Gastrocnemius medialis (tissue), 4 donors: ENCODE measurements at regions not wholly inside any gene's neighbourhood (a gene's known extent, or its start where the extent isn't known, plus 50 kb on each side); places are given as distances from the start of the nearest gene placed in this dataset.

Experiments
- POLR2A ChIP-seq, 2 donors: fragments of 450-650 bp; IDR thresholded peaks; one replicate each; pipeline ENCODE4 v1.6.1; 2017; ENCODE audit warnings: antibody characterized with exemption in 2 of 2, mild to moderate bottlenecking in 2 of 2, moderate library complexity in 2 of 2
- TF ChIP-seq, protein P1 (sequence below), 5 experiments: fragments of 450-650 bp in 3 of 5; fragments of 200-600 bp in 2 of 5; sonication (generic) in 2 of 5; IDR thresholded peaks in 4 of 5; conservative IDR thresholded peaks in 1 of 5; 1 replicate in 4 of 5; 2 replicates in 1 of 5; pipeline ENCODE4 v1.5.1; 2016 to 2019; ENCODE audit warnings: antibody characterized with exemption in 5 of 5, mild to moderate bottlenecking in 3 of 5, moderate library complexity in 3 of 5

DNA sequence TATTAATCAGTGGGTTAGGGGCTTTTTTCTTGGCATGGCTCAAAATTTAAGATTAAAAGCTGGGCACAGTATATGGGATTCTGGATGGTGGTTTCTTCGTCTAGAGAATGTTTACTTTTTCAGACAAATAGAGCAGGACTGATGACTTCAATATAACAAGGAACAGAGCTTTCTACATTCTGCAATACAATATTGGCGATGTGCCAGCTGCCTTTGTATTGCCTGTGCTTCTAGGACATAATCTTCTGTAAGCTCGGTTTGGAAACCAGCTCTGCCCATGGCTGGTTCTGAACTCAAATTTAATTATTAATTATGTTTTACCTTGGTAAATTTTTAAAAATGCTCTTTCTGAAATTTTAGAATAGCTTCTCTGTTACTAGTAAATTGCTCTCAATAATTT, 139.1 kb upstream of the TRPC4 start:
- TF ChIP-seq, protein P1, sequence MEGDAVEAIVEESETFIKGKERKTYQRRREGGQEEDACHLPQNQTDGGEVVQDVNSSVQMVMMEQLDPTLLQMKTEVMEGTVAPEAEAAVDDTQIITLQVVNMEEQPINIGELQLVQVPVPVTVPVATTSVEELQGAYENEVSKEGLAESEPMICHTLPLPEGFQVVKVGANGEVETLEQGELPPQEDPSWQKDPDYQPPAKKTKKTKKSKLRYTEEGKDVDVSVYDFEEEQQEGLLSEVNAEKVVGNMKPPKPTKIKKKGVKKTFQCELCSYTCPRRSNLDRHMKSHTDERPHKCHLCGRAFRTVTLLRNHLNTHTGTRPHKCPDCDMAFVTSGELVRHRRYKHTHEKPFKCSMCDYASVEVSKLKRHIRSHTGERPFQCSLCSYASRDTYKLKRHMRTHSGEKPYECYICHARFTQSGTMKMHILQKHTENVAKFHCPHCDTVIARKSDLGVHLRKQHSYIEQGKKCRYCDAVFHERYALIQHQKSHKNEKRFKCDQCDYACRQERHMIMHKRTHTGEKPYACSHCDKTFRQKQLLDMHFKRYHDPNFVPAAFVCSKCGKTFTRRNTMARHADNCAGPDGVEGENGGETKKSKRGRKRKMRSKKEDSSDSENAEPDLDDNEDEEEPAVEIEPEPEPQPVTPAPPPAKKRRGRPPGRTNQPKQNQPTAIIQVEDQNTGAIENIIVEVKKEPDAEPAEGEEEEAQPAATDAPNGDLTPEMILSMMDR (IDR thresholded peaks at IDR 0.05 in 4 of 5, conservative IDR thresholded peaks at IDR 0.05 in 1 of 5), result no peak
- TF ChIP-seq POLR2A (IDR thresholded peaks at IDR 0.05), result no peak
